ENCODE measurements at regions not wholly inside any gene's neighbourhood (a gene's known extent, or its start where the extent isn't known, plus 50 kb on each side); places are given as distances from the start of the nearest gene placed in this dataset.

GRCh38 chr14:44438936-44439335 lies 68.1 kb downstream of the FSCB start:
- no peaks in the 10 kb centered on the region for H3K27me3 Mint-ChIP-seq
- POLR2A ChIA-PET, result no interaction called here
- H3K27ac Mint-ChIP-seq, result no peak overlapping the region
- H3K36me3 Mint-ChIP-seq (ENCODE audit: low read depth), result no peaks in the 10 kb centered on the region
- ATAC-seq (ENCODE audit: low read depth), result no peak
- no peak overlapping the region for H3K4me3 Mint-ChIP-seq
- intact Hi-C loops (cut with micrococcal nuclease), result no loop called here
- no peak for DNase-seq
- CTCF ChIA-PET, result no interaction called here
- no peaks in the 10 kb centered on the region for H3K4me1 Mint-ChIP-seq
- peaks cover 2% of the 10 kb centered on the region for H3K9me3 Mint-ChIP-seq
- no peak for TF ChIP-seq CTCF (IDR thresholded peaks at IDR 0.05)

- no peak for TF ChIP-seq CTCF (IDR thresholded peaks at IDR 0.05)
- no peak for DNase-seq
- Mint-ChIP-seq H3K36me3 (ENCODE audit: low read depth) (no peaks in the 10 kb centered on the region), H3K27ac (no peak overlapping the region), H3K4me3 (no peak overlapping the region), H3K9me3 (peaks cover 2% of the 10 kb centered on the region), H3K27me3 (no peaks in the 10 kb centered on the region), H3K4me1 (no peaks in the 10 kb centered on the region)
- ATAC-seq (ENCODE audit: low read depth), result no peak
- POLR2A ChIA-PET, result no interaction called here
- intact Hi-C loops (cut with micrococcal nuclease), result no loop called here
- CTCF ChIA-PET, result no interaction called here
Measured at GRCh38 chr14:44438221-44438620, 68.9 kb downstream of the FSCB start.

GRCh38 chr14:44436458-44436857 lies 70.6 kb downstream of the FSCB start:
- no peak for TF ChIP-seq CTCF (IDR thresholded peaks at IDR 0.05)
- Mint-ChIP-seq H3K27ac (no peak overlapping the region), H3K27me3 (no peaks in the 10 kb centered on the region), H3K4me3 (no peak overlapping the region), H3K36me3 (ENCODE audit: low read depth) (no peaks in the 10 kb centered on the region), H3K9me3 (peaks cover 2% of the 10 kb centered on the region), H3K4me1 (no peaks in the 10 kb centered on the region)
- DNase-seq (no peak), ATAC-seq (ENCODE audit: low read depth) (no peak)
- POLR2A ChIA-PET, result no interaction called here
- intact Hi-C loops (cut with micrococcal nuclease), result no loop called here
- CTCF ChIA-PET, result no interaction called here

- no peak overlapping the region for H3K27ac Mint-ChIP-seq
- no peaks in the 10 kb centered on the region for H3K4me1 Mint-ChIP-seq
- POLR2A ChIA-PET, result no interaction called here
- CTCF ChIA-PET, result no interaction called here
- no peak overlapping the region for H3K4me3 Mint-ChIP-seq
- no peaks in the 10 kb centered on the region for H3K36me3 Mint-ChIP-seq (ENCODE audit: low read depth)
- ATAC-seq (ENCODE audit: low read depth), result no peak
- no peaks in the 10 kb centered on the region for H3K9me3 Mint-ChIP-seq
- intact Hi-C loops (cut with micrococcal nuclease), result no loop called here
- no peak for TF ChIP-seq CTCF (IDR thresholded peaks at IDR 0.05)
- H3K27me3 Mint-ChIP-seq, result no peaks in the 10 kb centered on the region
- DNase-seq, result no peak
Measured at GRCh38 chr14:44428231-44428945, 78.7 kb downstream of the FSCB start.

GRCh38 chr14:44422699-44423098 lies 84.4 kb downstream of the FSCB start:
- TF ChIP-seq CTCF (IDR thresholded peaks at IDR 0.05), result no peak
- H3K27me3 Mint-ChIP-seq, result no peaks in the 10 kb centered on the region
- no peak overlapping the region for H3K4me3 Mint-ChIP-seq
- intact Hi-C loops (cut with micrococcal nuclease), result no loop called here
- H3K4me1 Mint-ChIP-seq, result no peaks in the 10 kb centered on the region
- no peaks in the 10 kb centered on the region for H3K9me3 Mint-ChIP-seq
- ChIA-PET CTCF (no interaction called here), POLR2A (no interaction called here)
- H3K27ac Mint-ChIP-seq, result no peak overlapping the region
- ATAC-seq (ENCODE audit: low read depth), result no peak
- H3K36me3 Mint-ChIP-seq (ENCODE audit: low read depth), result no peaks in the 10 kb centered on the region
- DNase-seq, result no peak
